GM18498 (cell line): ENCODE measurements at regions not wholly inside any gene's neighbourhood (a gene's known extent, or its start where the extent isn't known, plus 50 kb on each side); places are given as distances from the start of the nearest gene placed in this dataset.
"Not testable (repeated sequence)": the region's sequence is repeated elsewhere in the genome, so short reads cannot be mapped to it uniquely, and the experiment has no call there.

ENCODE experiments used
- ATAC-seq: cut with Tn5 transposase; IDR thresholded peaks from one replicate; pipeline ENCODE4 v1.9.1; 2021; ENCODE audit warnings: mild to moderate bottlenecking, moderate library complexity; ENCODE audit not compliant: unreplicated experiment

DNA sequence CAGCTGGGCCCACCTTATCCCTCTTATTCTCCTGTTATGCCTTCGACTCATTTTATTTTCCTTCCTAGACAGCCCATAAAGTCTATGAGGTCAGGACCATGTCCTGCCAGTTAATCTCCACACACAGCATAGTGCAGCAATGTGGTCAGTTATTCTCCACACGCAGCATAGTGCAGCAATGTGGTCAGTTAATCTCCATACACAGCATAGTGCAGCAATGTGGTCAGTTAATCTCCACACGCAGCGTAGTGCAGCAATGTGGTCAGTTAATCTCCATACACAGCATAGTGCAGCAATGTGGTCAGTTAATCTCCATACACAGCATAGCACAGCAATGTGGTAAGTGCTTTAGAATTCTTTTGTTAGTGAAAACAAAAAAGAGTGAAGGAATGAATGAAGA lies 77.8 kb downstream of the TEX36 start:
- no peak for ATAC-seq

DNA sequence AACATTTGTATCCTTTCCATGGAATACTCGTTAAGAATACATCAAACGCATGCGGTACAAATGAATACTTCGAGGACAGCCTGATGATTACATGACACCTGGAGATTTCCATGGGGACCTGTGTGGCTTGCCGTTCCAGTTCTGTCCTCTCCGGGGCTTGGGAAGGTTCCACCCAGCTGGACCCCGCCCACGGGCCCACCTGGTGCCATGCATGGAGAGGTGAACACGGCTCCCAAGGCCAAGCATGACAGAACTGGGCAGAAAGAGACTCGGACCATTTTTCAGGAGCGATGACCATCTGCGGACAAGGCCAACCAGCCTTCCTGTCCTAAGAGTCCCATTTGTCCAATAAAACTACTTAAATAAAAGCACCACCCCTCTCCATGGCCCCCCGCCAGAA lies 80.1 kb downstream of the TEX36 start:
- no peak for ATAC-seq

DNA sequence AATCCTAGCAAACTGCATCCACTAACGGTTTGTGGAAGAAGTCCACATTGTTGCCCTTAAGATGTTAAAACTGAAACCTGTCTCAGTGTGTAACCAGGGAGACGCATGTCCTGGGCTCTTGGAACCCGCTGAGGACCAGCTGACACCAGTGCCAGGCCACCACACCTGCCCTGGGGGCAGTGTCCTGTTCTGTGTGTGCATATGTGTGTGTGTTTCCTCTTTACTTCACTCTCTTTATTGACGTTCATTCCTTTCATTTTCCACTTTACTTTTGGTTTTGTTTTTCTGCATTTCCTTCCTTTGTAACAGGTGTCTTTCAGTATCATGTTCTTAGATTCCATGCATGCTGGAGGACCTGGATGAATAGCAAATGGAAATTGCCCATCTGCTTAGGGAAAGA lies 83.8 kb downstream of the TEX36 start:
- no peak for ATAC-seq

DNA sequence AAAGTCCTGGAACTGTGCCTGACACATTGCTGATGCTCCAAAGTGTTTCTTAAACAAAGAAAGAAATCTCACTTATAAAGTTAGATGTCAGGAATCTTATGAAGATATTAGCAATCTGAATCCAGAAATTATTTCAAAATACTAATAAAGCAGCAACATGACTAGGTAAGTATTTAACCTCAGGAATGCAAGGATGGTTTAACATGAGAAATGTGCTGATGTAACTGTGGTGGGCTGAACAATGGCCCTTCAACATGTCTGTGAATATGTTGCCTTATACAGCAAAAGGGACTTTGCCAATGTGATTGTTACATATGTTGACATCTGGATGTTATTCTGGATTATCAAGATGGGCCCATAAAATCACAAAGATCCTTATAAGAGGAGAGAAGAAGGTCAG lies 87.1 kb downstream of the TEX36 start:
- no peak for ATAC-seq

DNA sequence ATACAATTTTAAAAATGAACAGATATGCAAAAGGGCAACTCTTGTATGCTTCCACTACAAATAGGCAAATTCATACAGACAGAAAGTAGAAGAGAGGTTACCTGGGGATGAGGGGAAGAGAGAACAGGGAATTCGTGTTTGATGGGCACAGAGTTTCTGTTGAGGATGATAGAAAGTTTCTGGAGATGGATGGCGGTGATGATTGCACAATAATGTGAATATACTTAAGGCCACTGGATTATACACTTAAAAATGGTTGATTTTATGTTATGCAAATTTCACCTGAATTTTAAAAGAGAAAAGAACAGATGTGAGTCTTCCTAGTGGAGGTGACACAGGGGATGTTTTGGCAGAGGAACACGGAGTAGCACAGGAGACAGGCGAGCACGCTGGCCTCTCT lies 89.3 kb downstream of the TEX36 start:
- no peak for ATAC-seq

DNA sequence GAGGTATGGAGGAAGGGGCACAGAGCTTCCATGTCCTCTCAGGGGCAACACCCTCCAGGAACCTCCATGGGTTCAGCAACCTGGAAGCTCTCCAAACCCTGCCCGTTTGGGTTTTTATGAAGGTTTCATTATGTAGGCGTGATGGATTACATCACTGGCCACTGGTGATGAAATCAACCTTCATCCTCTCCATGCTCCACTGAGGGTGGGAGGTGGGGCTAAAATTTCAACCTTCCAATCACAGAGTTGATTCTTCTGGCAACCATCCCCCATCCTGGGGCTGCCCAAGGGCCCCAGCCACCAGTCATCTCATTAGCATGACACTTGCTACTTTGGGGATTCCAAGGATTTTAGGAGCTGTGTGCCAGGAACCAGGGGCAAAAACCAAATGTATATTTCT lies 90.1 kb downstream of the TEX36 start:
- no peak for ATAC-seq

DNA sequence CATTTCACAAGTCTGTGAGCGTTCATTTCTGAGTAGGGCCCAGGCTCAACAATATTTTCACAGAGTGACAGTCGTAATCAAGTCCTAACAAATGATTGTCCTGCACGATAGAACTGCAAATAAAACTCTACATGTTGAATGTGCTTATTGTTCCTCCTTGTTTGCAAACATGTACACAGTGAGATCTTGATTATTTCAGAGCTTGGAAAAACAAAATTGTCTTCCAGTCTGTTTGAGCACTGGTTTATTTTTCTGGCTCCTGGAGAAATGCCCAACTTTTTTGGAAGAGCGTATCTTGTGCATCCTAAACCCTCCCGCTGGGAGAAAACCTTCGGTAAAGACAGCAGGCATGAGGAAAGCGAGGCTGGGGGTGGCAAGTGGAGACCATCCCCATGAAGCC lies 91.1 kb downstream of the TEX36 start:
- ATAC-seq: no peak

DNA sequence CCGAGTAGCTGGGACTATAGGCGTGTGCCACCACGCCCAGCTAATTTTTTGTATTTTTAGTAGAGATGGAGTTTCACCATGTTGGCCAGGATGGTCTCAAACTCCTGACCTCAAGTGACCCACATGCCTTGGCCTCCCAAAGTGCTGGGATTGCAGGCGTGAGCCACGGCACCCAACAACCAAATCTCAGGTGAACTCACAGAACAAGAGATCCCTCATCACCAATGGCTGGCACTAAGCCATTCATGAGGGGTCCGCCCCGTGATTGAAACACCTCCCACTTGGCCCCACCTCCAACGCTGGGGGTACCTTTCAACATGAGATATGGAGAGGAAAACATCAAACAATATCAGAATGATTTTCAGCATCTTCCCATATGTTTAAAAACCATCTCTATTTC lies 94.2 kb downstream of the TEX36 start:
- ATAC-seq: not testable (repeated sequence)

DNA sequence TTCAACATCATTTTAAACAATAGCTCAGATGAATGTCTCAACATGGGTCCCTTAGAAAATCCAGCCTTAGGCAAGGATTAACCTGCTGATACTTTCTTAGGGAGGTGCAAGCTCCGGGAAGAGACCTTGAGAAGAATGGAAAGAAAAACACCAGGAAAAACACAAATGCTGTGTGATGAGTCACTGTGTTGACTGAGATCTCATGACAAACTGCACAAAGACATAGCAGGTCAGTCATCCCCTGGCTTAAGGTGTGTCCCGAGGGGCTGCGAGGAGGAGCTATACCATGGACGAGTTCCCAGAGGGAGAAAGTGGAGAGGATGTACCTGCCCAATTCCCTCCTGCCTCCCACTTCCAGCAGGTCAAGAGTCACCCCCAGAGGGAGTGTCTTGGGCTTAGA lies 98.0 kb downstream of the TEX36 start:
- ATAC-seq: no peak

DNA sequence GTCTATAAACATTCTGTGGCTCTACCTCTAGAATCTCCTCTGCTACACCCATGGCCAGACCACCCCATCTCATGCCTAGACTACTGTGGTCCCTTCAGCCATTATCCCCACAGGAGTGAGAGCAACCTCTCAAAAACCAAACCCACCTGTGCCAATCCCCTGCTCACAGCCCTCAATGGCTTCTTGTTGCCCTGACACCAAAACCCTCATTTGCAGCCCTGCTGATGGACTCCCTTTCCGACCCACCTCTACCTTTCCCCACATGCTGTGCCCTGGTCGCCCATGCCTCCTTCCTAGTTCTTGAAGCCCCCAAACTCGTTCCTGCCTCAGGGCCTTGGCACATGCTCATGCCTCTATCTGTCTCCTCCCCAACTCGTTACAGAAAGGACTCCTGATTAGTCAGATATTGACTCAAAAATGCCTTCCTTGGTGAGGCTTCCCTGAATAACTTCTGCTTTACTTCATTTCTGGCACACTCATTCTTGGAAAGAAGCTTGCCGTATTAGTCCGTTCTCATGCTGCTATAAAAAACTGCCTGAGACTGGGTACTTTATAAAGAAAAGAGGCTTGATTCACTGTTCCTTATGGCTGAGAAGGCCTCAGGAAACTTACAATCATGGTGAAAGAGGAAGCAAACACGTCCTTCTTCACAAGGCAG lies 104.2 kb downstream of the TEX36 start:
- no peak for ATAC-seq

DNA sequence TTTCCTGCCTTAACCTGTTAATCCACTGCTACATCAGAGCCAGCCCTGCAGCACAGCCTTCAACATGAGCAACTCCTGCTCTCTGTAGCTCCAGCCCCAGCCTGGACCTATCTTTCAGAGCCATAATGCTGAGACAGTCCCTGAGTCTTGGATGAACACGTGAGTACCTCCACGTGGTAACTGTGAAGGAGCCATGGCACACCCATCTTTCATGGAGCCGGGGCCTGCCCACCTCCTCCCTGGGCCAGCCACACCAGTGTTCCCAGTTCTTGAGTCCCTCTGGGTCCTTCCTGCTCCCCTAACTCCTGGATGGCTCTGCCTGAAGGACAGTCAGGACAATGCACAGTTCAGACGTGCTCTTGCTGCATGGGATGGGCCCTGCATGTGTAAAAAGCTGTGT lies 107.1 kb downstream of the TEX36 start:
- no peak for ATAC-seq

DNA sequence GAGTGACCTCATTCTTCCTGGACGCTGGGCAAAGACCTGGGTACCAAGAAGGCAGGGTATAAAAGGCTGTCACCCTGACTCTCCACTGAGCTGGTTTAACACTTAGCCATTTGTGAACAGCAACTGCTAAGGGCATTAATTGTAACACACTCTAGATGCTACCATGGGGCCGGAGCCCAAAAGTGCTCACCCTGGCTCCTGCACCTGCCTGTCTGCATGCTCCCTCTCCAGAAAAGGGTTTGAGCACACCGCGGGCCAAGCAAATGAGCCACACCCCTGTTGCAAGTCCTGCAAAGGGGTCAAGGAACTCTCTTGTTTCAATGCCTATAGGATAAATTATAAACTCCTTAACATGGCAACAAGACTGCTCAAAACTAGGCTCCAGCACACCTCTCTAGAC lies 114.8 kb downstream of the TEX36 start:
- ATAC-seq: no peak

DNA sequence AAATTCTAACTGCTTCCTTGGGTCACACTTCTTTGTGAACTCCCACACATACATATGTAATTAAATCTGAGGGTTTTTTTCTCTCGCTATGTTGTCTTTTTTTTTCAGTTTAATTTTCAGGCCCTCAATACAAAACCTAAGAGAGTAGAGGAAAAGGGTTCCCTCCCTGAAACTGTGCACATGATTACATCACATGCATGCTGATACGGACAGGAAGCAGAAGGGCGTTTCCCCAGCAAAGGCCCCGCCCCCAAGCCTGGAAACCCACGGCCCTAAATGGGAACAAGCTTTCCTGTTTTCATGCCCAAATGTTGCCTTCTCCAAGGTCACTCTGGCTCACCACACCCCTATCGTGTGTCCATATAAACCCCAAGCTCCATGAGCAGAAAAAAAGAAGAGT lies 115.4 kb downstream of the TEX36 start:
- ATAC-seq: no peak

DNA sequence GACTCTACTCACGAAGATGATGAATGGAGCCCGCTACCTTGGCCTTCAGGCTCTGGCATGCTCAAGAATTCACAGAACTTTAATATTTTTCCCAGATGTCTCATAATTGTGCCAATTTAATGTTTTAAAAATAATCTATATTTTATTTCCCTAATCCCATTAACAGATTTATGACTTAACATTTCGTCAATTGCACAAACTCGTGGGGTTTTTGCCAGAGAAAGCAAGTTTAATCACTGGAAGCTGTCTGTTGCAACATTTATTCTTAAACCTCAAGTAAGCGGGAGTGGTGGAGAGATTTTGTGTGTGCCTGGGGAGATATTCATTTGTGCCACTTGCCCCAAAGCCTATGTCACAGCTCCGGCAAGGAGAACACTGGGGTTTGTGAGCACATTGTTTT lies 117.9 kb downstream of the TEX36 start:
- ATAC-seq: no peak

DNA sequence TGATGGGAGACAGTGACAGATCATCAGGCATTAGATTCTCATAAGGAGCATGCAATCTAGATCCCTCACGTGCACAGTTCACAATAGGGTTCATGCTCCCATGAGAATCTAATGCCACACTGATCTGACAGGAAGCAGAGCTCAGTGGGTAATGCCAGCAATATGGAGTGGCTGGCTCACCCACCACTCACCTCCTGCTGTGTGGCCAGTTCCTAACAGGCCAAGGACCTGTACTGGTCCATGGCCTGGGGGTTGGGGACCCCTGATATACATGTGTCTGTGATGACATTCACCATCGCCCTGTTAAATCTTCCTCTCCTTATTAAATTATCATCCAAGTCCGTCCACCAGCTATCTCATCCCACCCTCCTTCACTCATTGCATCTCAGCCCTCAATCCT lies 118.4 kb downstream of the TEX36 start:
- ATAC-seq: no peak

DNA sequence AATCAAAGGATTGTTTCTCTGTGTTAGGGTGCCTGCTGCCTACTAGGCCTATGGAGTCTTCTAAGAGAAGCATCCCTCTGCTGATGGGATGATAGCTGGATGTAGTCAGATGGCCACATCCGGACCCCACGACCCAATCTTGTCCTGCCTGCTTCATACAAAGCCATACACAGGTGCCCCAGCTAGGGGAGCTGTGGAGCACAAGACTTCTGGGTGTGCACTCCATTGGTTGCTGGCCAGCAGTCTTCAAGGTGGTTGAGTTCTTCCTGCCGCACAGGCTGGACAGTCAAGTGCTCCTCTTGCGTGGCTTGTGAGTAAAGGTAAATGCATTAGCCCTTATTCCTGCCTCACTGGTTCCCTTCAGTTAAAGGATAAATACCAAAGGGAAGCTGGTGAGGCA lies 120.2 kb downstream of the TEX36 start:
- ATAC-seq: no peak

DNA sequence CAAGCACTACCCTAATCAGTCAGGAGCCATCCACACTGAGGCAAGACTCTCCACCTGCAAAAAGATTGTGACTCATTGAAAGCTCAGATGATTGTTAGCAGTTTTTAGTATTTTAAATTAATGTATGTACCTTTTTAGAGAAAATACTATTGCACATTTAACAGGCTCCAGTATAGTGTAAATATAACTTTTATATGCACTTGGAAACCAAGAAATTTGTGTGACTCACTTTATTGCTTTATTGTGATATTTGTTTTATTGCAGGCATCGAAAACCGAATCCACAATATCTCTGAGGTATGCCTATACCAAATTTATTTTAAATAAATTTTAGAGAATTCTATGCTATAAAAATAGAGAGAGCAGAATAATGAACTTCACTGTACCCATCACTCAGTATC lies 122.0 kb downstream of the TEX36 start:
- no peak for ATAC-seq

DNA sequence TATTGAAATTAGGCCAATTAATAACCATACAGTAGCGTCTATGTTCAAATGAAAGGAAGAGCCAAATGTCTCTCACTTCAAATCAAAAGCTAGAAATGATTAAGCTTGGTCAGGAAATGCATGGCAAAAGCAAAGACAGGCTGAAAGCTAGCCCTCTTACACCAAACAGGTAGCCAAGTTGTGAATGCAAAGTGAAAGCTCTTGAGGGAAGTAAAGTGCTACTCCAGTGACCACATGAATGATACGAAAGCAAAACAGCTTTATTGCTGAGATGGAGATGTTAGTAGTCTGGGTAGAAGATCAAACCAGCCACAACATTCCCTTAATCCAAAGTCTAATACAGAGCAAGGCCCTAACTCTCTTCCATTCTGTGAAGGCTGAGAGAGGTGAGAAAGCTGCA lies 123.8 kb downstream of the TEX36 start:
- ATAC-seq: peak; percentile 98

DNA sequence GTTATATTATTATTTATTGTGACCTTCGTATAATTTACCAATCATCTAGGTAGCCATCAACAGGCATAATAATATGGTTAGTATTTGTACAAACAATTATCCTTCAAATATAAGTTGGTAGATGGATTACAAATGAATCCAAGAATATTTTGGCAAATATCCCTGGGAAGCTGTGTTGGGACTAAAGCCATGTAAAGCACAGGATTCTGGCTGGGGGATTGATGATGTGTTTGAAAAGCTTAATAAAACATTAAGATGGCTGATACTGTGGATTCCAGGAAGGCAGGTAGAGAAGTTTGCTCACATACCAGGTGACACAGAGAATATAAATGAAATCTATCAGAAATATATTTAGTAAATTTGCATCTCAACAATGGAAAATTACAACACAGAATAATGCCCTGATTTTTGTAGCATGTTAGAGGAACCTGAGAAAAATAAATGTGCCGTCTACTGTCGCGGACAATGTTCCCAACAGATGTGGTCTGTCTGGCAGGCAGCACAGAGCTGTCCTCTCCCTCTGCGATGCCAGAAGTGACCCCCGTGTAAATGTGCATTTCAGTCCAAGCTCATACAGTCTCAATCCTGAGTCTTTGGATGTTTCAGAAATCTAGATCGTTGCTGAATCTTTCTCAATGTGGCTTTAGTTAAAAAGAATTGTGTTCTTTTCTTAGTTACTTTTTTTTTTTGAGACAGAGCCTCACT lies 125.0 kb downstream of the TEX36 start:
- no peak for ATAC-seq

DNA sequence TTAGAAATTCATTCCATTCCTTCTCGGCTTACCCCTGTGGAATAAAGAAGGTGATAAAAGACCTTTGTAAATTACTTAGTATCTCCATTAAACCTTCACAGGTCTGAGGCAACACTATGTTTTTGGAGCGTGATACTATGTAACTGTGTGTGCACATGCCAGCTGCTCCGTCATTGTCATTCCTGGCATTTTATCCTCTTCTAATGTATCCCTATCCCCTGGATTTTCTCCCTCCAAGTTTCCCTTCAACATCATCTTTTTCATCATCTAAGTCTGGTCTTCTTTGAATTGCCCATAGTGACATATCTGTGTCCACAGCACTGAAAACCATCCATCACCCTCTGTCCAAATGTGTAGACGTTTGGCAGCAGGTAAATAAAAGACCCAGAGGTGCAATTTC lies 125.7 kb downstream of the TEX36 start:
- ATAC-seq: no peak

DNA sequence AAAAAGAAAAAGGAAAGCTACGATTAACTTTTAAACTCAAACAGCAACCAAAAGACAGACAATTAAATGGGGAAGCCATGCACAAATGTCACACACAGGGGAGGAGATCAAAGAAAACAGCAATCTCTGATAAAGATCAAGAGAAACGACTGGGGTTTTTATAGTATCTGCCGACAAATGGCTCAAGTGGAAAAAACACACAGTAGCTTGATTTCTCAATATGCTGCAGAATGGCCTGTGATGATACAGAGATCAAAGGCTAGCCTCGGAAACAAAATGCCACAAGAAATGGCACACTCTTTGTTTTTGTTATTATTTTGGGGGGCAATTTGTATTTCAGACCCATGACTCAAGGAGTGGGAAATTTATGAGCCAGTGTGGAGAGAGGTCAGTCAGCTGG lies 126.1 kb downstream of the TEX36 start:
- no peak for ATAC-seq

DNA sequence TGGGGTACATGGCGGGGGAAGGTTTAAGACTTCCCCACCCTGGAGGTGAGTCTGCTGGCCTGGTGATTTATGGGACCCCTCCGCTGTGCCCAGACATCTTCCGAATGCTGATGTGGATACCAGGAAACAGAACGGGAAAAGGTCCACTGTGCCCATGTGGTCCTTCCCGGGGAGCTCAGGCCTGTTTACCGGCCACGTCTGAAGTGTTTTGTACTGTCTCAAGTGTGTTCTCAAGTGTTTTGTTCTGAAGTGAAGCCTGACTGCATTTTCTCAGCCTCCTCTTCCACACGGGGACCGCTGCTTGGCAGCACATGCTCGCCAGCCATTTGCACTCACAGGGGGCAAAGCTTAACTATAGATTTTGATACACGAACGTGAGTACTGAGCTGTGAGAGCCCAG lies 127.2 kb downstream of the TEX36 start:
- ATAC-seq: no peak

DNA sequence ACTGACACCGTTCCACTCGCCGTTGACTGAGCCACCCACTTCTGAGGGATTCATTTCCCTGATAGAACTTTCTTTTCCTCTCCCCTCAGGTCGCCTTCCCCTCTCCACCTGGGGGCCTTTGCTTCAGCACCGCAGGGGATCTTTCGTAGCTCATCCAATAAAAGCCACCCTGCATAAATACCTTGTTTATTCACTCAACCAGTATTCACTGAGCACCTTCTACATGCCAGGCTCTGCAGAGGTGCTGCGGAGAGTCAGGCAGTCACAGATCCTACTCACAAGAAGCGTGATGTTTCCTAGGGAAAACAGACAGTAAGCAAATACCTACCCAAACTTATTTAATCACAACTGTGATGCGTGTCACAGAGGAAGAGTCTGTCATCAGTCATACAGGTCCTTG lies 127.7 kb downstream of the TEX36 start:
- ATAC-seq: no peak
